ENCODE measurements at regions not wholly inside any gene's neighbourhood (a gene's known extent, or its start where the extent isn't known, plus 50 kb on each side); places are given as distances from the start of the nearest gene placed in this dataset.

DNA sequence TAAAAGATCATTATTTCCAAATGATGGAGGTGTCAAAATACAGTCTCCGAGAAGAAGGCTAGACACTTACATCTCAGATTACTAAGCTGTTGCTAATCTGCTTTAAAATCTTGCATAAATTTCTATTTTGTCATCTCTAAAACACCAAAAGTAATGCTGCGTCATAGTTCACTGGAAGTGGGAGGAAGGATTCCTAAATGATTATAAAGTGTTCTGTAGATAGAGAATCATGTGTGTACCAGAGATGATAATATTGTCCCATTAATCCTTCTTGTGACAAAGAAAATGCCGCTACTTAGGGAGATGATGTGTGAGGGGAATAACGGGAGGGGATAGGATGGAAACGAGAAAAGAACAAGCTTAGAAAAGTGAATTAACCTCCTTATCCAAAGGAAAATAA is 268.6 kb downstream of the JRKL start:
- TF ChIP-seq, protein P1, sequence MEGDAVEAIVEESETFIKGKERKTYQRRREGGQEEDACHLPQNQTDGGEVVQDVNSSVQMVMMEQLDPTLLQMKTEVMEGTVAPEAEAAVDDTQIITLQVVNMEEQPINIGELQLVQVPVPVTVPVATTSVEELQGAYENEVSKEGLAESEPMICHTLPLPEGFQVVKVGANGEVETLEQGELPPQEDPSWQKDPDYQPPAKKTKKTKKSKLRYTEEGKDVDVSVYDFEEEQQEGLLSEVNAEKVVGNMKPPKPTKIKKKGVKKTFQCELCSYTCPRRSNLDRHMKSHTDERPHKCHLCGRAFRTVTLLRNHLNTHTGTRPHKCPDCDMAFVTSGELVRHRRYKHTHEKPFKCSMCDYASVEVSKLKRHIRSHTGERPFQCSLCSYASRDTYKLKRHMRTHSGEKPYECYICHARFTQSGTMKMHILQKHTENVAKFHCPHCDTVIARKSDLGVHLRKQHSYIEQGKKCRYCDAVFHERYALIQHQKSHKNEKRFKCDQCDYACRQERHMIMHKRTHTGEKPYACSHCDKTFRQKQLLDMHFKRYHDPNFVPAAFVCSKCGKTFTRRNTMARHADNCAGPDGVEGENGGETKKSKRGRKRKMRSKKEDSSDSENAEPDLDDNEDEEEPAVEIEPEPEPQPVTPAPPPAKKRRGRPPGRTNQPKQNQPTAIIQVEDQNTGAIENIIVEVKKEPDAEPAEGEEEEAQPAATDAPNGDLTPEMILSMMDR (IDR thresholded peaks at IDR 0.05) = no peak
- no peak for TF ChIP-seq EZH2phosphoT487 (IDR thresholded peaks at IDR 0.05)
